HepG2 (cell line): ENCODE measurements at regions not wholly inside any gene's neighbourhood (a gene's known extent, or its start where the extent isn't known, plus 50 kb on each side); places are given as distances from the start of the nearest gene placed in this dataset.
A peak's percentile ranks its signal among the peaks of the same experiment; 100 is the strongest.

Source experiments
- ATAC-seq: fragments of 200-7000 bp; cut with Tn5 transposase; 3 replicates; pipeline ENCODE4 v1.9.1; 2020; ENCODE audit warnings: mild to moderate bottlenecking, moderate library complexity
- BruUV-seq: library from RNA; stranded (reverse); fragments of 400-500 nt; replicated peaks from 2 replicates; lab custom pipeline; 2021; lab: Mats Ljungman, UMichigan
- CTCF ChIA-PET: fragments of 300-600 bp; formaldehyde crosslinking; extraction: SDS; loops from one replicate; lab custom pipeline; 2021; ENCODE audit warnings: low total read pairs, inconsistent platforms, low intra/inter-chr PET ratio; lab: Yijun Ruan, JAX
- POLR2A ChIA-PET: fragments of 350-600 bp; sonication (Branson Sonifier 250); formaldehyde crosslinking; loops from one replicate; lab custom pipeline; 2020; ENCODE audit warnings: antibody characterized with exemption, inconsistent platforms; lab: Yijun Ruan, JAX
- DNase-seq: peaks from one replicate; pipeline ENCODE4 v3.0.0-alpha.2; 2015; ENCODE audit warnings: low spot score
- FAIRE-seq: peaks from 3 replicates; lab custom pipeline; 2011; peaks lifted over from hg19 to GRCh38; lab: Jason Lieb, UNC
- H2AFZ ChIP-seq: one replicate; pipeline ENCODE4 v1.6.1; 2011; ENCODE audit warnings: low read length, inconsistent platforms
- H3K27ac ChIP-seq: fragments of 300-600 bp; 3 replicates; pipeline ENCODE4 v1.8.0; 2011; ENCODE audit warnings: mixed run types, mild to moderate bottlenecking, mixed read lengths, low read length, inconsistent platforms; ENCODE audit not compliant: insufficient read depth; ENCODE audit errors: extremely low read length
- H3K27me3 ChIP-seq, 2 experiments: fragments of 200-600 bp in 1 of 2; 2 replicates in 1 of 2; 3 replicates in 1 of 2; pipeline versions ENCODE4 v1.6.0 to v1.8.0; 2011; ENCODE audit warnings: low read length in 2 of 2, mild to moderate bottlenecking in 2 of 2, moderate library complexity in 2 of 2, inconsistent platforms in 1 of 2; ENCODE audit not compliant: insufficient read depth in 2 of 2, control insufficient read depth in 1 of 2
- H3K36me3 ChIP-seq, 2 experiments: fragments of 200-600 bp in 1 of 2; replicated peaks in 1 of 2; 2 replicates in 1 of 2; 3 replicates in 1 of 2; pipeline versions ENCODE4 v1.5.1 to v1.8.0; 2011; ENCODE audit warnings: low read length in 2 of 2, inconsistent platforms in 1 of 2; ENCODE audit not compliant: insufficient read depth in 2 of 2, control insufficient read depth in 1 of 2
- H3K4me1 ChIP-seq: 2 replicates; pipeline ENCODE4 v1.5.1; 2012; ENCODE audit warnings: low read length, inconsistent platforms; ENCODE audit not compliant: insufficient read depth
- H3K4me2 ChIP-seq: 2 replicates; pipeline ENCODE4 v1.6.0; 2011; ENCODE audit warnings: low read depth, low read length, inconsistent platforms
- H3K4me3 ChIP-seq, 3 experiments: fragments of 200-600 bp in 1 of 3; sonication (generic), shearing (Covaris generic) in 1 of 3; replicated peaks in 1 of 3; 2 replicates each; pipeline ENCODE4 v1.5.1; 2011 to 2016; ENCODE audit warnings: low read length in 3 of 3, inconsistent platforms in 2 of 3, low read depth in 2 of 3, mild to moderate bottlenecking in 2 of 3, control low read depth in 1 of 3, mixed read lengths in 1 of 3; ENCODE audit not compliant: insufficient read depth in 1 of 3
- H3K79me2 ChIP-seq: one replicate; pipeline ENCODE4 v1.6.1; 2011; ENCODE audit warnings: low read length, inconsistent platforms; ENCODE audit not compliant: insufficient read depth
- H3K9ac ChIP-seq: 2 replicates; pipeline ENCODE4 v1.6.0; 2011; ENCODE audit warnings: mild to moderate bottlenecking, low read depth, low read length, inconsistent platforms; ENCODE audit not compliant: insufficient read depth
- H3K9me3 ChIP-seq: 2 replicates; pipeline ENCODE4 v1.5.1; 2012; ENCODE audit warnings: mild to moderate bottlenecking, low read length
- H4K20me1 ChIP-seq: 2 replicates; pipeline ENCODE4 v1.6.0; 2011; ENCODE audit warnings: inconsistent platforms, mild to moderate bottlenecking, low read length, moderate library complexity; ENCODE audit not compliant: insufficient read depth
- HOXA5 ChIP-seq: sonication (generic); formaldehyde crosslinking; IDR thresholded peaks from 2 replicates; pipeline ENCODE4 v1.4.0; 2020; ENCODE audit warnings: missing genetic modification reagents
- JARID2 ChIP-seq: sonication (generic); formaldehyde crosslinking; IDR thresholded peaks from 2 replicates; pipeline ENCODE4 v1.8.1; 2023; ENCODE audit warnings: missing genetic modification reagents, inconsistent platforms; ENCODE audit not compliant: insufficient replicate concordance
- MAFF ChIP-seq: IDR thresholded peaks from 2 replicates; pipeline ENCODE4 v1.6.1; 2011; ENCODE audit warnings: low read depth, low read length, improper control_type of control experiment
- MAFK ChIP-seq, 2 experiments: IDR thresholded peaks in 1 of 2; conservative IDR thresholded peaks in 1 of 2; 2 replicates each; pipeline ENCODE4 v1.6.1; 2011; ENCODE audit warnings: improper control_type of control experiment in 2 of 2, low read length in 2 of 2
- MED13 ChIP-seq: sonication (generic); formaldehyde crosslinking; IDR thresholded peaks from 2 replicates; pipeline ENCODE4 v1.5.0; 2020; ENCODE audit warnings: missing genetic modification reagents
- PHF21A ChIP-seq: sonication (generic); formaldehyde crosslinking; IDR thresholded peaks from 2 replicates; pipeline ENCODE4 v1.5.0; 2020; ENCODE audit warnings: mild to moderate bottlenecking, missing genetic modification reagents
- RNF2 ChIP-seq: fragments of 450-650 bp; conservative IDR thresholded peaks from 2 replicates; pipeline ENCODE4 v1.6.1; 2016; ENCODE audit warnings: low read depth
- TEAD3 ChIP-seq: optimal IDR thresholded peaks from 2 replicates; pipeline ENCODE3; 2016; ENCODE audit warnings: borderline replicate concordance
- ZNF737 ChIP-seq: sonication (generic); formaldehyde crosslinking; IDR thresholded peaks from 2 replicates; pipeline ENCODE4 v1.5.0; 2020; ENCODE audit warnings: missing genetic modification reagents, mild to moderate bottlenecking, borderline replicate concordance
- ZNF790 ChIP-seq: sonication (generic); formaldehyde crosslinking; IDR thresholded peaks from 2 replicates; pipeline ENCODE4 v1.8.0; 2022; ENCODE audit warnings: missing genetic modification reagents, mild to moderate bottlenecking, borderline replicate concordance
- WGBS: methylation state at CpG from one replicate; pipeline ENCODE4 v1.1.6; 2017; ENCODE audit warnings: low lambda C conversion rate; 5-methylcytosine and 5-hydroxymethylcytosine counted together
- in situ Hi-C: cut with HindIII; loops from 2 replicates; pipeline ENCODE4 v1.10.0; 2017; ENCODE audit warnings: low pct_unique_long_range_greater_than_20kb; ENCODE audit not compliant: extremely low pct_ligation_motif_present
- intact Hi-C: fragments of 100-400 bp; cut with micrococcal nuclease; formaldehyde crosslinking; loops from one replicate; pipeline ENCODE4 v1.10.0; 2022; ENCODE audit not compliant: unreplicated experiment
- TF ChIP-seq, protein P1 (sequence below): sonication (generic); formaldehyde crosslinking; IDR thresholded peaks from 2 replicates; pipeline ENCODE4 v1.4.0; 2020; ENCODE audit warnings: missing genetic modification reagents, borderline replicate concordance

DNA sequence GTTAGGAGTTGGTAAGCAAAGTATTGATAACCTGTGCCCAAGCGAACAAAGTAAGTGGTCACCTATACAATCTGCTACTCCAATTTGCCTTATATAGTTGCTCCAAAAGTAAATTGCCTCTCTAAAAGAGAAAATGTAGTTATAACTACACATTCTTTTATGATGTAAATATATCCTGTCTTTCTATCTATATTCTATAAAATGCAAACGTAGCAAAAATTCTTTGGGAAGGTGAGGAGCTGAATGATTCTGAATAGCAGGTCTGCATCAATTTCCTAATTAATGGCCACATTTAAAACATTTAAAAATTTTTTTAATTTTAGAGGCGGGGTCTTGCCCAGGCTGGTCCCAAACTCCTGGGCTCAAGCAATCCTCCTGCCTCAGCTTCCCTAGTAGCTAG is 64.2 kb upstream of the ASIP start:
- Histone ChIP-seq H3K27me3 (peaks cover 2 to 27% of the 10 kb centered on the region in 2 experiments; a peak in 4 of 5 replicates), H3K36me3 (no peaks in the 10 kb centered on the region), H3K4me1 (peaks cover 24% of the 10 kb centered on the region), H3K4me3 (no peak overlapping the region), H3K9me3 (no peaks in the 10 kb centered on the region), H3K4me2 (no peak overlapping the region), H2AFZ (no peak overlapping the region), H3K27ac (no peak overlapping the region), H3K9ac (no peak overlapping the region), H4K20me1 (no peaks in the 10 kb centered on the region), H3K79me2 (no peaks in the 10 kb centered on the region)
- POLR2A ChIA-PET = no interaction called here
- CTCF ChIA-PET = interaction anchor here (0.7 kb wide), 1 partner anchor 52 kb away, joined by 3 read pairs; no protein-coding TSS in a partner anchor
- WGBS = 15% methylated on average over 3 of the region's 3 CpGs
- in situ Hi-C loops = no loop called here
- ATAC-seq (no peak), DNase-seq (no peak), FAIRE-seq (no peak)
- BruUV-seq = no TSS peak
- TF ChIP-seq MED13 (CRISPR knock-in tag) = no peak
- TF ChIP-seq ZNF790 (CRISPR knock-in tag) = no peak
- no peak for TF ChIP-seq RNF2
- no peak for TF ChIP-seq ZNF737 (CRISPR knock-in tag)
- no peak for TF ChIP-seq TEAD3 (CRISPR knock-in tag)
- peak; percentile 88 for TF ChIP-seq MAFF
- peak; percentile 91 to 94 for TF ChIP-seq MAFK (conservative IDR thresholded peaks at IDR 0.05 in 1 of 2, IDR thresholded peaks at IDR 0.05 in 1 of 2; ENCODE audit: low read length in 2 of 2)
- TF ChIP-seq JARID2 (CRISPR knock-in tag) = no peak
- no peak for TF ChIP-seq PHF21A (CRISPR knock-in tag)
- no peak for TF ChIP-seq HOXA5
- TF ChIP-seq, protein P1, sequence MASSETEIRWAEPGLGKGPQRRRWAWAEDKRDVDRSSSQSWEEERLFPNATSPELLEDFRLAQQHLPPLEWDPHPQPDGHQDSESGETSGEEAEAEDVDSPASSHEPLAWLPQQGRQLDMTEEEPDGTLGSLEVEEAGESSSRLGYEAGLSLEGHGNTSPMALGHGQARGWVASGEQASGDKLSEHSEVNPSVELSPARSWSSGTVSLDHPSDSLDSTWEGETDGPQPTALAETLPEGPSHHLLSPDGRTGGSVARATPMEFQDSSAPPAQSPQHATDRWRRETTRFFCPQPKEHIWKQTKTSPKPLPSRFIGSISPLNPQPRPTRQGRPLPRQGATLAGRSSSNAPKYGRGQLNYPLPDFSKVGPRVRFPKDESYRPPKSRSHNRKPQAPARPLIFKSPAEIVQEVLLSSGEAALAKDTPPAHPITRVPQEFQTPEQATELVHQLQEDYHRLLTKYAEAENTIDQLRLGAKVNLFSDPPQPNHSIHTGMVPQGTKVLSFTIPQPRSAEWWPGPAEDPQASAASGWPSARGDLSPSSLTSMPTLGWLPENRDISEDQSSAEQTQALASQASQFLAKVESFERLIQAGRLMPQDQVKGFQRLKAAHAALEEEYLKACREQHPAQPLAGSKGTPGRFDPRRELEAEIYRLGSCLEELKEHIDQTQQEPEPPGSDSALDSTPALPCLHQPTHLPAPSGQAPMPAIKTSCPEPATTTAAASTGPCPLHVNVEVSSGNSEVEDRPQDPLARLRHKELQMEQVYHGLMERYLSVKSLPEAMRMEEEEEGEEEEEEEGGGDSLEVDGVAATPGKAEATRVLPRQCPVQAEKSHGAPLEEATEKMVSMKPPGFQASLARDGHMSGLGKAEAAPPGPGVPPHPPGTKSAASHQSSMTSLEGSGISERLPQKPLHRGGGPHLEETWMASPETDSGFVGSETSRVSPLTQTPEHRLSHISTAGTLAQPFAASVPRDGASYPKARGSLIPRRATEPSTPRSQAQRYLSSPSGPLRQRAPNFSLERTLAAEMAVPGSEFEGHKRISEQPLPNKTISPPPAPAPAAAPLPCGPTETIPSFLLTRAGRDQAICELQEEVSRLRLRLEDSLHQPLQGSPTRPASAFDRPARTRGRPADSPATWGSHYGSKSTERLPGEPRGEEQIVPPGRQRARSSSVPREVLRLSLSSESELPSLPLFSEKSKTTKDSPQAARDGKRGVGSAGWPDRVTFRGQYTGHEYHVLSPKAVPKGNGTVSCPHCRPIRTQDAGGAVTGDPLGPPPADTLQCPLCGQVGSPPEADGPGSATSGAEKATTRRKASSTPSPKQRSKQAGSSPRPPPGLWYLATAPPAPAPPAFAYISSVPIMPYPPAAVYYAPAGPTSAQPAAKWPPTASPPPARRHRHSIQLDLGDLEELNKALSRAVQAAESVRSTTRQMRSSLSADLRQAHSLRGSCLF (CRISPR knock-in tag) = no peak
- intact Hi-C loops = no loop called here
